HepG2 (cell line): ENCODE measurements at regions not wholly inside any gene's neighbourhood (a gene's known extent, or its start where the extent isn't known, plus 50 kb on each side); places are given as distances from the start of the nearest gene placed in this dataset.

ENCODE experiments used
- ATAC-seq: fragments of 200-7000 bp; cut with Tn5 transposase; 3 replicates; pipeline ENCODE4 v1.9.1; 2020; ENCODE audit warnings: mild to moderate bottlenecking, moderate library complexity
- BruUV-seq: library from RNA; stranded (reverse); fragments of 400-500 nt; replicated peaks from 2 replicates; lab custom pipeline; 2021; lab: Mats Ljungman, UMichigan
- CTCF ChIA-PET: fragments of 300-600 bp; formaldehyde crosslinking; extraction: SDS; loops from one replicate; lab custom pipeline; 2021; ENCODE audit warnings: low total read pairs, inconsistent platforms, low intra/inter-chr PET ratio; lab: Yijun Ruan, JAX
- POLR2A ChIA-PET: fragments of 350-600 bp; sonication (Branson Sonifier 250); formaldehyde crosslinking; loops from one replicate; lab custom pipeline; 2020; ENCODE audit warnings: antibody characterized with exemption, inconsistent platforms; lab: Yijun Ruan, JAX
- DNase-seq: peaks from one replicate; pipeline ENCODE4 v3.0.0-alpha.2; 2015; ENCODE audit warnings: low spot score
- FAIRE-seq: peaks from 3 replicates; lab custom pipeline; 2011; peaks lifted over from hg19 to GRCh38; lab: Jason Lieb, UNC
- H2AFZ ChIP-seq: one replicate; pipeline ENCODE4 v1.6.1; 2011; ENCODE audit warnings: low read length, inconsistent platforms
- H3K27ac ChIP-seq: fragments of 300-600 bp; 3 replicates; pipeline ENCODE4 v1.8.0; 2011; ENCODE audit warnings: mixed run types, mild to moderate bottlenecking, mixed read lengths, low read length, inconsistent platforms; ENCODE audit not compliant: insufficient read depth; ENCODE audit errors: extremely low read length
- H3K27me3 ChIP-seq, 2 experiments: fragments of 200-600 bp in 1 of 2; 2 replicates in 1 of 2; 3 replicates in 1 of 2; pipeline versions ENCODE4 v1.6.0 to v1.8.0; 2011; ENCODE audit warnings: low read length in 2 of 2, mild to moderate bottlenecking in 2 of 2, moderate library complexity in 2 of 2, inconsistent platforms in 1 of 2; ENCODE audit not compliant: insufficient read depth in 2 of 2, control insufficient read depth in 1 of 2
- H3K36me3 ChIP-seq, 2 experiments: fragments of 200-600 bp in 1 of 2; replicated peaks in 1 of 2; 2 replicates in 1 of 2; 3 replicates in 1 of 2; pipeline versions ENCODE4 v1.5.1 to v1.8.0; 2011; ENCODE audit warnings: low read length in 2 of 2, inconsistent platforms in 1 of 2; ENCODE audit not compliant: insufficient read depth in 2 of 2, control insufficient read depth in 1 of 2
- H3K4me1 ChIP-seq: 2 replicates; pipeline ENCODE4 v1.5.1; 2012; ENCODE audit warnings: low read length, inconsistent platforms; ENCODE audit not compliant: insufficient read depth
- H3K4me2 ChIP-seq: 2 replicates; pipeline ENCODE4 v1.6.0; 2011; ENCODE audit warnings: low read depth, low read length, inconsistent platforms
- H3K4me3 ChIP-seq, 3 experiments: fragments of 200-600 bp in 1 of 3; sonication (generic), shearing (Covaris generic) in 1 of 3; replicated peaks in 1 of 3; 2 replicates each; pipeline ENCODE4 v1.5.1; 2011 to 2016; ENCODE audit warnings: low read length in 3 of 3, inconsistent platforms in 2 of 3, low read depth in 2 of 3, mild to moderate bottlenecking in 2 of 3, control low read depth in 1 of 3, mixed read lengths in 1 of 3; ENCODE audit not compliant: insufficient read depth in 1 of 3
- H3K79me2 ChIP-seq: one replicate; pipeline ENCODE4 v1.6.1; 2011; ENCODE audit warnings: low read length, inconsistent platforms; ENCODE audit not compliant: insufficient read depth
- H3K9ac ChIP-seq: 2 replicates; pipeline ENCODE4 v1.6.0; 2011; ENCODE audit warnings: mild to moderate bottlenecking, low read depth, low read length, inconsistent platforms; ENCODE audit not compliant: insufficient read depth
- H3K9me3 ChIP-seq: 2 replicates; pipeline ENCODE4 v1.5.1; 2012; ENCODE audit warnings: mild to moderate bottlenecking, low read length
- H4K20me1 ChIP-seq: 2 replicates; pipeline ENCODE4 v1.6.0; 2011; ENCODE audit warnings: inconsistent platforms, mild to moderate bottlenecking, low read length, moderate library complexity; ENCODE audit not compliant: insufficient read depth
- CREBL2 ChIP-seq: sonication (generic); formaldehyde crosslinking; IDR thresholded peaks from 2 replicates; pipeline ENCODE4 v1.8.1; 2023; ENCODE audit warnings: missing genetic modification reagents, mild to moderate bottlenecking, borderline replicate concordance
- ELK4 ChIP-seq: sonication (generic); formaldehyde crosslinking; IDR thresholded peaks from 2 replicates; pipeline ENCODE4 v1.9.0; 2021; ENCODE audit warnings: missing genetic modification reagents, borderline replicate concordance
- FOXK1 ChIP-seq: sonication (generic); formaldehyde crosslinking; IDR thresholded peaks from 2 replicates; pipeline ENCODE4 v1.4.0; 2020; ENCODE audit warnings: low read depth, missing genetic modification reagents, borderline replicate concordance
- MEIS1 ChIP-seq: sonication (generic); formaldehyde crosslinking; IDR thresholded peaks from 2 replicates; pipeline ENCODE4 v1.9.0; 2021; ENCODE audit warnings: mild to moderate bottlenecking, missing genetic modification reagents, moderate library complexity, borderline replicate concordance
- RARG ChIP-seq: sonication (generic); formaldehyde crosslinking; IDR thresholded peaks from 2 replicates; pipeline ENCODE4 v1.4.0; 2020; ENCODE audit warnings: low read depth, mild to moderate bottlenecking, missing genetic modification reagents
- RBM39 ChIP-seq: fragments of 200-400 bp; formaldehyde crosslinking; IDR thresholded peaks from one replicate; pipeline ENCODE4 v1.6.1; 2018; ENCODE audit warnings: antibody characterized with exemption, mild to moderate bottlenecking, low read depth, low read length; ENCODE audit not compliant: poor library complexity, severe bottlenecking
- ZBTB20 ChIP-seq: sonication (generic); formaldehyde crosslinking; IDR thresholded peaks from 2 replicates; pipeline ENCODE4 v1.8.1; 2023; ENCODE audit warnings: missing genetic modification reagents, low read depth, mild to moderate bottlenecking, borderline replicate concordance
- ZBTB7A ChIP-seq: sonication (generic); formaldehyde crosslinking; IDR thresholded peaks from 2 replicates; pipeline ENCODE4 v1.8.0; 2022; ENCODE audit warnings: mild to moderate bottlenecking, missing genetic modification reagents
- ZNF672 ChIP-seq: sonication (generic); formaldehyde crosslinking; IDR thresholded peaks from 2 replicates; pipeline ENCODE4 v1.8.1; 2022; ENCODE audit warnings: missing genetic modification reagents
- ZNF691 ChIP-seq: sonication (generic); formaldehyde crosslinking; IDR thresholded peaks from 2 replicates; pipeline ENCODE4 v1.4.0; 2020; ENCODE audit warnings: missing genetic modification reagents, low read depth, mild to moderate bottlenecking, borderline replicate concordance
- ZNF75D ChIP-seq: sonication (generic); formaldehyde crosslinking; IDR thresholded peaks from 2 replicates; pipeline ENCODE4 v1.8.1; 2023; ENCODE audit warnings: missing genetic modification reagents, mild to moderate bottlenecking, borderline replicate concordance
- ZNF777 ChIP-seq: sonication (generic); formaldehyde crosslinking; IDR thresholded peaks from 2 replicates; pipeline ENCODE4 v1.4.0; 2020; ENCODE audit warnings: missing genetic modification reagents
- WGBS: methylation state at CpG from one replicate; pipeline ENCODE4 v1.1.6; 2017; ENCODE audit warnings: low lambda C conversion rate; 5-methylcytosine and 5-hydroxymethylcytosine counted together
- in situ Hi-C: cut with HindIII; loops from 2 replicates; pipeline ENCODE4 v1.10.0; 2017; ENCODE audit warnings: low pct_unique_long_range_greater_than_20kb; ENCODE audit not compliant: extremely low pct_ligation_motif_present
- intact Hi-C: fragments of 100-400 bp; cut with micrococcal nuclease; formaldehyde crosslinking; loops from one replicate; pipeline ENCODE4 v1.10.0; 2022; ENCODE audit not compliant: unreplicated experiment

- no peak overlapping the region for H3K27ac ChIP-seq
- H3K79me2 ChIP-seq, result no peaks in the 10 kb centered on the region
- BruUV-seq, result no TSS peak
- intact Hi-C loops (no loop called here), in situ Hi-C loops (no loop called here)
- ChIA-PET CTCF (no interaction called here), POLR2A (no interaction called here)
- no peak overlapping the region for H3K4me2 ChIP-seq
- H3K9me3 ChIP-seq, result peaks cover 69% of the 10 kb centered on the region
- no peaks in the 10 kb centered on the region for H3K27me3 ChIP-seq
- H3K36me3 ChIP-seq, result no peaks in the 10 kb centered on the region
- whole genome bisulfite sequencing, result 94% methylated on average over 3 of the region's 3 CpGs
- H3K9ac ChIP-seq, result no peak overlapping the region
- no peak for ATAC-seq
- no peak for DNase-seq
- H3K4me3 ChIP-seq, result no peak overlapping the region
- no peaks in the 10 kb centered on the region for H4K20me1 ChIP-seq
- no peaks in the 10 kb centered on the region for H3K4me1 ChIP-seq
- no peak overlapping the region for H2AFZ ChIP-seq
- no peak for FAIRE-seq
- TF ChIP-seq RARG (no peak), ZNF75D (CRISPR knock-in tag) (no peak), ELK4 (CRISPR knock-in tag) (no peak), ZNF672 (CRISPR knock-in tag) (no peak), ZBTB20 (no peak), ZNF777 (CRISPR knock-in tag) (no peak), ZNF691 (CRISPR knock-in tag) (no peak), RBM39 (no peak), ZBTB7A (CRISPR knock-in tag) (no peak), CREBL2 (CRISPR knock-in tag) (no peak), FOXK1 (CRISPR knock-in tag) (no peak), MEIS1 (CRISPR knock-in tag) (no peak)
- TF ChIP-seq, all 625 proteins: peak for 0
Observed at GRCh38 chr19:28429356-28429755, 783.6 kb downstream of the UQCRFS1 start.
